ENCODE measurements at regions not wholly inside any gene's neighbourhood (a gene's known extent, or its start where the extent isn't known, plus 50 kb on each side); places are given as distances from the start of the nearest gene placed in this dataset.

GRCh38 chr7:145009876-145010275 lies 174.0 kb upstream of the TPK1 start:
- no peaks in the 10 kb centered on the region for H3K4me1 ChIP-seq (ENCODE audit: insufficient read depth, low read length, severe bottlenecking)
- H3K27ac ChIP-seq (ENCODE audit: low read depth, low read length, poor library complexity, severe bottlenecking): no peak overlapping the region
- no peaks in the 10 kb centered on the region for H3K36me3 ChIP-seq (ENCODE audit: insufficient read depth, low read length)
- no peaks in the 10 kb centered on the region for H4K20me1 ChIP-seq (ENCODE audit: insufficient read depth, low read length)
- no peak overlapping the region for H3K9ac ChIP-seq (ENCODE audit: low read length)
- no peaks in the 10 kb centered on the region for H3F3A ChIP-seq (ENCODE audit: insufficient read depth, low read length)
- no peak overlapping the region for H3K4me2 ChIP-seq (ENCODE audit: low read length)
- no peaks in the 10 kb centered on the region for H3K27me3 ChIP-seq (ENCODE audit: insufficient read depth, low read length)
- H2AFZ ChIP-seq (ENCODE audit: low read length): no peak overlapping the region
- no peaks in the 10 kb centered on the region for H3K9me3 ChIP-seq (ENCODE audit: low read length)
- no peaks in the 10 kb centered on the region for H3K79me2 ChIP-seq (ENCODE audit: insufficient read depth, low read length)
- no peak overlapping the region for H3K4me3 ChIP-seq (ENCODE audit: low read depth, low read length, poor library complexity, severe bottlenecking)
- TF ChIP-seq EZH2 (IDR thresholded peaks at IDR 0.05; ENCODE audit: borderline replicate concordance, low read length) (no peak), CTCF (IDR thresholded peaks at IDR 0.05; ENCODE audit: low read length) (no peak)
- H3K9me2 ChIP-seq (ENCODE audit: low read depth, low read length): no peaks in the 10 kb centered on the region

- Histone ChIP-seq H3K4me1 (ENCODE audit: insufficient read depth, low read length, severe bottlenecking) (no peaks in the 10 kb centered on the region), H4K20me1 (ENCODE audit: insufficient read depth, low read length) (no peaks in the 10 kb centered on the region), H3K27me3 (ENCODE audit: insufficient read depth, low read length) (no peaks in the 10 kb centered on the region), H3K9me3 (ENCODE audit: low read length) (no peaks in the 10 kb centered on the region), H3K36me3 (ENCODE audit: insufficient read depth, low read length) (no peaks in the 10 kb centered on the region), H3F3A (ENCODE audit: insufficient read depth, low read length) (no peaks in the 10 kb centered on the region), H3K9ac (ENCODE audit: low read length) (no peak overlapping the region), H2AFZ (ENCODE audit: low read length) (no peak overlapping the region), H3K27ac (ENCODE audit: low read depth, low read length, poor library complexity, severe bottlenecking) (no peak overlapping the region), H3K4me2 (ENCODE audit: low read length) (no peak overlapping the region), H3K9me2 (ENCODE audit: low read depth, low read length) (no peaks in the 10 kb centered on the region), H3K79me2 (ENCODE audit: insufficient read depth, low read length) (no peaks in the 10 kb centered on the region), H3K4me3 (ENCODE audit: low read depth, low read length, poor library complexity, severe bottlenecking) (no peak overlapping the region)
- TF ChIP-seq CTCF (IDR thresholded peaks at IDR 0.05; ENCODE audit: low read length) (no peak), EZH2 (IDR thresholded peaks at IDR 0.05; ENCODE audit: borderline replicate concordance, low read length) (no peak)
These were observed 169.7 kb upstream of the TPK1 start for GRCh38 chr7:145005601-145006000.

- H3F3A ChIP-seq (ENCODE audit: insufficient read depth, low read length): no peaks in the 10 kb centered on the region
- TF ChIP-seq EZH2 (IDR thresholded peaks at IDR 0.05; ENCODE audit: borderline replicate concordance, low read length) (no peak), CTCF (IDR thresholded peaks at IDR 0.05; ENCODE audit: low read length) (no peak)
- no peaks in the 10 kb centered on the region for H3K9me2 ChIP-seq (ENCODE audit: low read depth, low read length)
- H3K27ac ChIP-seq (ENCODE audit: low read depth, low read length, poor library complexity, severe bottlenecking): no peak overlapping the region
- no peaks in the 10 kb centered on the region for H3K36me3 ChIP-seq (ENCODE audit: insufficient read depth, low read length)
- H3K9me3 ChIP-seq (ENCODE audit: low read length): no peaks in the 10 kb centered on the region
- H4K20me1 ChIP-seq (ENCODE audit: insufficient read depth, low read length): no peaks in the 10 kb centered on the region
- no peak overlapping the region for H2AFZ ChIP-seq (ENCODE audit: low read length)
- H3K4me2 ChIP-seq (ENCODE audit: low read length): no peak overlapping the region
- no peak overlapping the region for H3K4me3 ChIP-seq (ENCODE audit: low read depth, low read length, poor library complexity, severe bottlenecking)
- no peaks in the 10 kb centered on the region for H3K27me3 ChIP-seq (ENCODE audit: insufficient read depth, low read length)
- H3K79me2 ChIP-seq (ENCODE audit: insufficient read depth, low read length): no peaks in the 10 kb centered on the region
- H3K9ac ChIP-seq (ENCODE audit: low read length): no peak overlapping the region
- no peaks in the 10 kb centered on the region for H3K4me1 ChIP-seq (ENCODE audit: insufficient read depth, low read length, severe bottlenecking)
These were observed 161.7 kb upstream of the TPK1 start for GRCh38 chr7:144997512-144997911.

Measured in OCI-LY1 (cell line).